WTC11 (cell line): ENCODE measurements at regions not wholly inside any gene's neighbourhood (a gene's known extent, or its start where the extent isn't known, plus 50 kb on each side); places are given as distances from the start of the nearest gene placed in this dataset.

Source experiments
- ATAC-seq: fragments of 200-7000 bp; cut with Tn5 transposase; 2 replicates; pipeline ENCODE4 v1.10.0; 2021; ENCODE audit warnings: mild to moderate bottlenecking, moderate library complexity
- CTCF ChIA-PET: fragments of 300-600 bp; sonication (Branson Sonifier 250); formaldehyde crosslinking; loops from one replicate; lab custom pipeline; 2021; ENCODE audit warnings: antibody characterized with exemption; lab: Charles Lee
- POLR2A ChIA-PET: fragments of 350-600 bp; sonication (Branson Sonifier 250); formaldehyde crosslinking; loops from one replicate; lab custom pipeline; 2021; ENCODE audit warnings: antibody characterized with exemption; lab: Charles Lee
- DNase-seq: peaks from one replicate; pipeline ENCODE4 v3.0.0; 2021; ENCODE audit warnings: low spot score
- H3K27ac Mint-ChIP-seq: 2 replicates; pipeline ENCODE4 v1.8.0; 2021; ENCODE audit warnings: mixed read lengths
- H3K27me3 Mint-ChIP-seq: 2 replicates; pipeline ENCODE4 v1.8.0; 2021; ENCODE audit warnings: low read depth, mild to moderate bottlenecking, moderate library complexity, mixed read lengths
- H3K36me3 Mint-ChIP-seq: 2 replicates; pipeline ENCODE4 v1.8.0; 2021; ENCODE audit warnings: mixed read lengths
- H3K4me1 Mint-ChIP-seq: 2 replicates; pipeline ENCODE4 v1.8.0; 2022; ENCODE audit warnings: mixed read lengths
- H3K4me3 Mint-ChIP-seq: 2 replicates; pipeline ENCODE4 v1.8.0; 2021; ENCODE audit warnings: mild to moderate bottlenecking, moderate library complexity, mixed read lengths
- H3K9me3 Mint-ChIP-seq: 2 replicates; pipeline ENCODE4 v1.8.0; 2021; ENCODE audit warnings: mixed read lengths
- CBFB ChIP-seq: sonication (generic); formaldehyde crosslinking; IDR thresholded peaks from 2 replicates; pipeline ENCODE4 v1.8.1; 2022; ENCODE audit warnings: mild to moderate bottlenecking, low read depth, missing genetic modification reagents
- ESRRA ChIP-seq: sonication (generic); formaldehyde crosslinking; IDR thresholded peaks from 2 replicates; pipeline ENCODE4 v1.8.1; 2022; ENCODE audit warnings: mild to moderate bottlenecking, missing genetic modification reagents, borderline replicate concordance
- FOXP1 ChIP-seq: sonication (generic); formaldehyde crosslinking; IDR thresholded peaks from 2 replicates; pipeline ENCODE4 v1.8.0; 2022; ENCODE audit warnings: missing genetic modification reagents, mild to moderate bottlenecking, moderate library complexity, borderline replicate concordance
- IRF2 ChIP-seq: sonication (generic); formaldehyde crosslinking; IDR thresholded peaks from 2 replicates; pipeline ENCODE4 v1.8.0; 2022; ENCODE audit warnings: low read depth, missing genetic modification reagents, borderline replicate concordance
- JAZF1 ChIP-seq: fragments of 250-450 bp; sonication (Bioruptor Pico); IDR thresholded peaks from 2 replicates; pipeline ENCODE4 v1.9.0; 2021; ENCODE audit warnings: moderate library complexity, mild to moderate bottlenecking, inconsistent platforms
- JUN ChIP-seq: sonication (generic); formaldehyde crosslinking; IDR thresholded peaks from 2 replicates; pipeline ENCODE4 v1.8.0; 2023; ENCODE audit warnings: mild to moderate bottlenecking, missing genetic modification reagents
- TP53 ChIP-seq: sonication (generic); formaldehyde crosslinking; IDR thresholded peaks from 2 replicates; pipeline ENCODE4 v1.8.1; 2023; ENCODE audit warnings: mild to moderate bottlenecking, missing genetic modification reagents
- ZNF219 ChIP-seq: sonication (generic); formaldehyde crosslinking; IDR thresholded peaks from 2 replicates; pipeline ENCODE4 v1.8.0; 2023; ENCODE audit warnings: missing genetic modification reagents, mild to moderate bottlenecking, borderline replicate concordance
- ZNF317 ChIP-seq: sonication (generic); formaldehyde crosslinking; IDR thresholded peaks from 2 replicates; pipeline ENCODE4 v1.8.1; 2023; ENCODE audit warnings: low read depth, mild to moderate bottlenecking, moderate library complexity, missing genetic modification reagents, borderline replicate concordance
- TF ChIP-seq, protein P1 (sequence below): fragments of 200-600 bp; IDR thresholded peaks from 2 replicates; pipeline ENCODE4 v1.8.0; 2022; ENCODE audit warnings: antibody characterized with exemption
- TF ChIP-seq, protein P2 (sequence below): sonication (generic); formaldehyde crosslinking; IDR thresholded peaks from 2 replicates; pipeline ENCODE4 v1.8.1; 2023; ENCODE audit warnings: mild to moderate bottlenecking, missing genetic modification reagents, borderline replicate concordance
- TF ChIP-seq, protein P3 (sequence below): sonication (generic); formaldehyde crosslinking; conservative IDR thresholded peaks from 2 replicates; pipeline ENCODE4 v1.8.1; 2022; ENCODE audit warnings: mild to moderate bottlenecking, missing genetic modification reagents
- TF ChIP-seq, protein P4 (sequence below): sonication (generic); formaldehyde crosslinking; IDR thresholded peaks from 2 replicates; pipeline ENCODE4 v1.8.0; 2022; ENCODE audit warnings: mild to moderate bottlenecking, missing genetic modification reagents
- TF ChIP-seq, protein P5 (sequence below): sonication (generic); formaldehyde crosslinking; IDR thresholded peaks from 2 replicates; pipeline ENCODE4 v1.8.1; 2022; ENCODE audit warnings: mild to moderate bottlenecking, missing genetic modification reagents, moderate library complexity, borderline replicate concordance
- TF ChIP-seq, protein P6 (sequence below): sonication (generic); formaldehyde crosslinking; IDR thresholded peaks from 2 replicates; pipeline ENCODE4 v1.8.1; 2023; ENCODE audit warnings: mild to moderate bottlenecking, missing genetic modification reagents
- TF ChIP-seq, protein P7 (sequence below): fragments of 250-450 bp; sonication (Bioruptor Pico); IDR thresholded peaks from 2 replicates; pipeline ENCODE4 v1.9.0; 2021; ENCODE audit warnings: mild to moderate bottlenecking, borderline replicate concordance

DNA sequence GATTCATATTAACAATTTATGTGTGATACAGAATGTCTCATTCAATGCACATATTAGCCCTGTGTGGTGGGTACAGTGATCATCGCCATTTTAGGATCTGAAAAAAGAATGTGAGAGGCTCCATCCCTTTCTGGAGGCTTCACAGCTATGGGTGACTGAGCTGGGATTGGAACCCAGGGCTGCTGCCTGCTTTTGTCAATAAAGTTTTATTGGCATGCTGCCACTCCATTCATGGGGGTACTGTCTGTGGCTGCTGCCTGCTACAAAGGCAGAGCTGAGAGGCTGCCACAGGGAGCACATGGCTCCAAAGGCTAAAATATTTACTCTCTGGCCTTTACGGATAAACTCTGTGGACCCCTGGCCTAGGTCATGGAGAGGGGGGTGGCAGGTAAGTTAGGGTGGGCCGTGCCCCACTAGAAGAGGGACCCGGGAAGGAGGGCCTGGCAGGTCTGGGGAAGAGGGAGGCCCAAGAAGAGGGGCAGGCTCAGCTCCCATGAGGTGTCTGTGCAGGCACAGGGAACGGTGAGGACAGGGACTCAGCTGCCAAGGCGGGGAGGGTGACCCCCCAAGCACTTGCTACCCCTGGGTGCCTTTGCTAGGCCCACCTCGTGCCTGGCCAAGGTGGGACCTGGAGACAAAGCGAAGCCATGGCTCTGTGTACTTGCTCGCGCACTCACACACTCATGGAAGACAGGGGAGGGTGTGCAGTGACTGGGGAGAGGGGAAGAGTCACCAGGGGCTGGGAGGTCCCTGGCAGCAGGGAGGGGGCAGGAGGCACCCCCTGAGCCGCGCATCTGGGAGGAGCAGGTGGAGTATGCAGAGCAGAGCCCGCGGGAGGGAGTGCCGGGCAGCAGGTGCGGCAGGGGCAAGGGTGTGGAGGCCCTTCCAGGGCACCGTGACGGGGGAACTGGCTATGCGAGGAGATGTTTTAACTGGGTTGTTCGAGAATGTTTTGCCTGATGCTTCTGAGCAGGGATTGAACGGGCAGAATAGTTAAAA, 335.3 kb downstream of the CTTN start:
- no peaks in the 10 kb centered on the region for H3K36me3 Mint-ChIP-seq
- ATAC-seq (no peak), DNase-seq (peak; percentile 8)
- ChIA-PET POLR2A (interaction anchor here (0.6 kb wide), 1 partner anchor 50 kb away, joined by 3 read pairs; no protein-coding TSS in a partner anchor), CTCF (interaction anchor here (0.8 to 1.5 kb wide), 2 partner anchors 9 to 23 kb away, joined by 4 to 5 read pairs; no protein-coding TSS in a partner anchor)
- no peaks in the 10 kb centered on the region for H3K9me3 Mint-ChIP-seq
- H3K27ac Mint-ChIP-seq: no peak overlapping the region; the same call in 1 of the 2 replicates
- peaks cover 7% of the 10 kb centered on the region for H3K4me1 Mint-ChIP-seq
- no peak overlapping the region for H3K4me3 Mint-ChIP-seq
- H3K27me3 Mint-ChIP-seq: no peaks in the 10 kb centered on the region; the same call in 1 of the 2 replicates
- no peak for TF ChIP-seq JAZF1 (CRISPR knock-in tag)
- TF ChIP-seq, protein P1, sequence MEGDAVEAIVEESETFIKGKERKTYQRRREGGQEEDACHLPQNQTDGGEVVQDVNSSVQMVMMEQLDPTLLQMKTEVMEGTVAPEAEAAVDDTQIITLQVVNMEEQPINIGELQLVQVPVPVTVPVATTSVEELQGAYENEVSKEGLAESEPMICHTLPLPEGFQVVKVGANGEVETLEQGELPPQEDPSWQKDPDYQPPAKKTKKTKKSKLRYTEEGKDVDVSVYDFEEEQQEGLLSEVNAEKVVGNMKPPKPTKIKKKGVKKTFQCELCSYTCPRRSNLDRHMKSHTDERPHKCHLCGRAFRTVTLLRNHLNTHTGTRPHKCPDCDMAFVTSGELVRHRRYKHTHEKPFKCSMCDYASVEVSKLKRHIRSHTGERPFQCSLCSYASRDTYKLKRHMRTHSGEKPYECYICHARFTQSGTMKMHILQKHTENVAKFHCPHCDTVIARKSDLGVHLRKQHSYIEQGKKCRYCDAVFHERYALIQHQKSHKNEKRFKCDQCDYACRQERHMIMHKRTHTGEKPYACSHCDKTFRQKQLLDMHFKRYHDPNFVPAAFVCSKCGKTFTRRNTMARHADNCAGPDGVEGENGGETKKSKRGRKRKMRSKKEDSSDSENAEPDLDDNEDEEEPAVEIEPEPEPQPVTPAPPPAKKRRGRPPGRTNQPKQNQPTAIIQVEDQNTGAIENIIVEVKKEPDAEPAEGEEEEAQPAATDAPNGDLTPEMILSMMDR: no peak
- no peak for TF ChIP-seq ESRRA (CRISPR knock-in tag)
- no peak for TF ChIP-seq CBFB (CRISPR knock-in tag)
- no peak for TF ChIP-seq IRF2 (CRISPR knock-in tag)
- TF ChIP-seq, protein P2, sequence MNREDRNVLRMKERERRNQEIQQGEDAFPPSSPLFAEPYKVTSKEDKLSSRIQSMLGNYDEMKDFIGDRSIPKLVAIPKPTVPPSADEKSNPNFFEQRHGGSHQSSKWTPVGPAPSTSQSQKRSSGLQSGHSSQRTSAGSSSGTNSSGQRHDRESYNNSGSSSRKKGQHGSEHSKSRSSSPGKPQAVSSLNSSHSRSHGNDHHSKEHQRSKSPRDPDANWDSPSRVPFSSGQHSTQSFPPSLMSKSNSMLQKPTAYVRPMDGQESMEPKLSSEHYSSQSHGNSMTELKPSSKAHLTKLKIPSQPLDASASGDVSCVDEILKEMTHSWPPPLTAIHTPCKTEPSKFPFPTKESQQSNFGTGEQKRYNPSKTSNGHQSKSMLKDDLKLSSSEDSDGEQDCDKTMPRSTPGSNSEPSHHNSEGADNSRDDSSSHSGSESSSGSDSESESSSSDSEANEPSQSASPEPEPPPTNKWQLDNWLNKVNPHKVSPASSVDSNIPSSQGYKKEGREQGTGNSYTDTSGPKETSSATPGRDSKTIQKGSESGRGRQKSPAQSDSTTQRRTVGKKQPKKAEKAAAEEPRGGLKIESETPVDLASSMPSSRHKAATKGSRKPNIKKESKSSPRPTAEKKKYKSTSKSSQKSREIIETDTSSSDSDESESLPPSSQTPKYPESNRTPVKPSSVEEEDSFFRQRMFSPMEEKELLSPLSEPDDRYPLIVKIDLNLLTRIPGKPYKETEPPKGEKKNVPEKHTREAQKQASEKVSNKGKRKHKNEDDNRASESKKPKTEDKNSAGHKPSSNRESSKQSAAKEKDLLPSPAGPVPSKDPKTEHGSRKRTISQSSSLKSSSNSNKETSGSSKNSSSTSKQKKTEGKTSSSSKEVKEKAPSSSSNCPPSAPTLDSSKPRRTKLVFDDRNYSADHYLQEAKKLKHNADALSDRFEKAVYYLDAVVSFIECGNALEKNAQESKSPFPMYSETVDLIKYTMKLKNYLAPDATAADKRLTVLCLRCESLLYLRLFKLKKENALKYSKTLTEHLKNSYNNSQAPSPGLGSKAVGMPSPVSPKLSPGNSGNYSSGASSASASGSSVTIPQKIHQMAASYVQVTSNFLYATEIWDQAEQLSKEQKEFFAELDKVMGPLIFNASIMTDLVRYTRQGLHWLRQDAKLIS (CRISPR knock-in tag): no peak
- TF ChIP-seq, protein P3, sequence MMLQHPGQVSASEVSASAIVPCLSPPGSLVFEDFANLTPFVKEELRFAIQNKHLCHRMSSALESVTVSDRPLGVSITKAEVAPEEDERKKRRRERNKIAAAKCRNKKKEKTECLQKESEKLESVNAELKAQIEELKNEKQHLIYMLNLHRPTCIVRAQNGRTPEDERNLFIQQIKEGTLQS (CRISPR knock-in tag): no peak
- TF ChIP-seq ZNF219 (CRISPR knock-in tag): no peak
- TF ChIP-seq FOXP1: no peak
- TF ChIP-seq, protein P4, sequence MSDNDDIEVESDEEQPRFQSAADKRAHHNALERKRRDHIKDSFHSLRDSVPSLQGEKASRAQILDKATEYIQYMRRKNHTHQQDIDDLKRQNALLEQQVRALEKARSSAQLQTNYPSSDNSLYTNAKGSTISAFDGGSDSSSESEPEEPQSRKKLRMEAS (CRISPR knock-in tag): no peak
- TF ChIP-seq, protein P5, sequence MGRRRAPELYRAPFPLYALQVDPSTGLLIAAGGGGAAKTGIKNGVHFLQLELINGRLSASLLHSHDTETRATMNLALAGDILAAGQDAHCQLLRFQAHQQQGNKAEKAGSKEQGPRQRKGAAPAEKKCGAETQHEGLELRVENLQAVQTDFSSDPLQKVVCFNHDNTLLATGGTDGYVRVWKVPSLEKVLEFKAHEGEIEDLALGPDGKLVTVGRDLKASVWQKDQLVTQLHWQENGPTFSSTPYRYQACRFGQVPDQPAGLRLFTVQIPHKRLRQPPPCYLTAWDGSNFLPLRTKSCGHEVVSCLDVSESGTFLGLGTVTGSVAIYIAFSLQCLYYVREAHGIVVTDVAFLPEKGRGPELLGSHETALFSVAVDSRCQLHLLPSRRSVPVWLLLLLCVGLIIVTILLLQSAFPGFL (CRISPR knock-in tag): no peak
- TF ChIP-seq ZNF317: no peak
- TF ChIP-seq, all 79 proteins: peak for 0

DNA sequence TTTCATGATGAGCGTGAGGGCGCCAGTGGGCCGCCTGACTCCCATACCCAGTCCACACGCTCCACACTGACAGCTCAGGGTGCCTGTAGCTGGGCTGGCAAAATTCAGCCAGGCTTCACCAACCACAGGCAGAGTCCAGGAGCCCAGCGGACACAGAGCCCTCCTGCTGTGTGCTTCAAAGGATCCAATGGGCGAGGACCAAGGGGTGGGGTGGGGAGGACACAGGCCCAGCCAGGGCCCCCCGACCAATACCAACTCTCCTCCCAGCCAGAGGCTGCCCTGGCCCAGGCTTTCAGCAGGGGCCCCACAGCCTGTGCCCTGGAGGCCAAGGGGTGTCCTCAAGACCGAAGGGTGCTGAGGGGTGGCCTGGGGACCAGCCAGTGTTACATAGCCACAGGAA, 336.1 kb downstream of the CTTN start:
- H3K27me3 Mint-ChIP-seq: no peaks in the 10 kb centered on the region; the same call in 1 of the 2 replicates
- no peaks in the 10 kb centered on the region for H3K36me3 Mint-ChIP-seq
- ATAC-seq: no peak
- H3K27ac Mint-ChIP-seq: no peak overlapping the region; the same call in 1 of the 2 replicates
- ChIA-PET POLR2A (interaction anchor here (0.6 kb wide), 1 partner anchor 51 kb away, joined by 3 read pairs; no protein-coding TSS in a partner anchor), CTCF (interaction anchor here (1.5 kb wide), 1 partner anchor 24 kb away, joined by 5 read pairs; no protein-coding TSS in a partner anchor)
- DNase-seq: peak; percentile 8
- peaks cover 6% of the 10 kb centered on the region; the same call in 1 of the 2 replicates for H3K4me1 Mint-ChIP-seq
- H3K9me3 Mint-ChIP-seq: no peaks in the 10 kb centered on the region
- no peak overlapping the region for H3K4me3 Mint-ChIP-seq
- no peak for TF ChIP-seq ESRRA (CRISPR knock-in tag)
- TF ChIP-seq, protein P6, sequence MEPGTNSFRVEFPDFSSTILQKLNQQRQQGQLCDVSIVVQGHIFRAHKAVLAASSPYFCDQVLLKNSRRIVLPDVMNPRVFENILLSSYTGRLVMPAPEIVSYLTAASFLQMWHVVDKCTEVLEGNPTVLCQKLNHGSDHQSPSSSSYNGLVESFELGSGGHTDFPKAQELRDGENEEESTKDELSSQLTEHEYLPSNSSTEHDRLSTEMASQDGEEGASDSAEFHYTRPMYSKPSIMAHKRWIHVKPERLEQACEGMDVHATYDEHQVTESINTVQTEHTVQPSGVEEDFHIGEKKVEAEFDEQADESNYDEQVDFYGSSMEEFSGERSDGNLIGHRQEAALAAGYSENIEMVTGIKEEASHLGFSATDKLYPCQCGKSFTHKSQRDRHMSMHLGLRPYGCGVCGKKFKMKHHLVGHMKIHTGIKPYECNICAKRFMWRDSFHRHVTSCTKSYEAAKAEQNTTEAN (CRISPR knock-in tag): no peak
- TF ChIP-seq JUN (CRISPR knock-in tag): no peak
- no peak for TF ChIP-seq TP53
- TF ChIP-seq, protein P7, sequence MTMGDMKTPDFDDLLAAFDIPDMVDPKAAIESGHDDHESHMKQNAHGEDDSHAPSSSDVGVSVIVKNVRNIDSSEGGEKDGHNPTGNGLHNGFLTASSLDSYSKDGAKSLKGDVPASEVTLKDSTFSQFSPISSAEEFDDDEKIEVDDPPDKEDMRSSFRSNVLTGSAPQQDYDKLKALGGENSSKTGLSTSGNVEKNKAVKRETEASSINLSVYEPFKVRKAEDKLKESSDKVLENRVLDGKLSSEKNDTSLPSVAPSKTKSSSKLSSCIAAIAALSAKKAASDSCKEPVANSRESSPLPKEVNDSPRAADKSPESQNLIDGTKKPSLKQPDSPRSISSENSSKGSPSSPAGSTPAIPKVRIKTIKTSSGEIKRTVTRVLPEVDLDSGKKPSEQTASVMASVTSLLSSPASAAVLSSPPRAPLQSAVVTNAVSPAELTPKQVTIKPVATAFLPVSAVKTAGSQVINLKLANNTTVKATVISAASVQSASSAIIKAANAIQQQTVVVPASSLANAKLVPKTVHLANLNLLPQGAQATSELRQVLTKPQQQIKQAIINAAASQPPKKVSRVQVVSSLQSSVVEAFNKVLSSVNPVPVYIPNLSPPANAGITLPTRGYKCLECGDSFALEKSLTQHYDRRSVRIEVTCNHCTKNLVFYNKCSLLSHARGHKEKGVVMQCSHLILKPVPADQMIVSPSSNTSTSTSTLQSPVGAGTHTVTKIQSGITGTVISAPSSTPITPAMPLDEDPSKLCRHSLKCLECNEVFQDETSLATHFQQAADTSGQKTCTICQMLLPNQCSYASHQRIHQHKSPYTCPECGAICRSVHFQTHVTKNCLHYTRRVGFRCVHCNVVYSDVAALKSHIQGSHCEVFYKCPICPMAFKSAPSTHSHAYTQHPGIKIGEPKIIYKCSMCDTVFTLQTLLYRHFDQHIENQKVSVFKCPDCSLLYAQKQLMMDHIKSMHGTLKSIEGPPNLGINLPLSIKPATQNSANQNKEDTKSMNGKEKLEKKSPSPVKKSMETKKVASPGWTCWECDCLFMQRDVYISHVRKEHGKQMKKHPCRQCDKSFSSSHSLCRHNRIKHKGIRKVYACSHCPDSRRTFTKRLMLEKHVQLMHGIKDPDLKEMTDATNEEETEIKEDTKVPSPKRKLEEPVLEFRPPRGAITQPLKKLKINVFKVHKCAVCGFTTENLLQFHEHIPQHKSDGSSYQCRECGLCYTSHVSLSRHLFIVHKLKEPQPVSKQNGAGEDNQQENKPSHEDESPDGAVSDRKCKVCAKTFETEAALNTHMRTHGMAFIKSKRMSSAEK (CRISPR knock-in tag): no peak
